ENCODE measurements at regions not wholly inside any gene's neighbourhood (a gene's known extent, or its start where the extent isn't known, plus 50 kb on each side); places are given as distances from the start of the nearest gene placed in this dataset.

DNA sequence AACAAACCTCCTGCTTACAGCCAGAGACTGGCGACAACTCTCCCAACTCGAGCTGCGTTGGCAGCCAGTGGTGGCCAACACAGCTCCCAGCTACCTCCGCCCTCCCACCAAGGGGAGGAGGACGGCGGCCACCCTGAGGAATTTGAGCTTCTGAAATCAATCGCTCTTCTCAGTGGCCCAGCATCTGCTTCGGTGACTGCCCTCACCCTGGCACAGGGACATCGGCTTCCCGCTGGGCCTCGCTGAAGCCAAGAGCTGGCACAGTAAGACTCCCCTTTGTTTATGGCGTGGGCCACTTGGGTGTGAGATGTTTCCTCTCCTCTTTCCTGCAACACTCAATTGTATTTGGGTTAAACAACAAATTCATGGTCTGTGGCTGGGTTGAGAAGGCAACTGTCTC is 136.2 kb downstream of the ZBTB18 start:
- TF ChIP-seq, protein P1, sequence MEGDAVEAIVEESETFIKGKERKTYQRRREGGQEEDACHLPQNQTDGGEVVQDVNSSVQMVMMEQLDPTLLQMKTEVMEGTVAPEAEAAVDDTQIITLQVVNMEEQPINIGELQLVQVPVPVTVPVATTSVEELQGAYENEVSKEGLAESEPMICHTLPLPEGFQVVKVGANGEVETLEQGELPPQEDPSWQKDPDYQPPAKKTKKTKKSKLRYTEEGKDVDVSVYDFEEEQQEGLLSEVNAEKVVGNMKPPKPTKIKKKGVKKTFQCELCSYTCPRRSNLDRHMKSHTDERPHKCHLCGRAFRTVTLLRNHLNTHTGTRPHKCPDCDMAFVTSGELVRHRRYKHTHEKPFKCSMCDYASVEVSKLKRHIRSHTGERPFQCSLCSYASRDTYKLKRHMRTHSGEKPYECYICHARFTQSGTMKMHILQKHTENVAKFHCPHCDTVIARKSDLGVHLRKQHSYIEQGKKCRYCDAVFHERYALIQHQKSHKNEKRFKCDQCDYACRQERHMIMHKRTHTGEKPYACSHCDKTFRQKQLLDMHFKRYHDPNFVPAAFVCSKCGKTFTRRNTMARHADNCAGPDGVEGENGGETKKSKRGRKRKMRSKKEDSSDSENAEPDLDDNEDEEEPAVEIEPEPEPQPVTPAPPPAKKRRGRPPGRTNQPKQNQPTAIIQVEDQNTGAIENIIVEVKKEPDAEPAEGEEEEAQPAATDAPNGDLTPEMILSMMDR (IDR thresholded peaks at IDR 0.05; ENCODE audit: low read length): no peak
- TF ChIP-seq EZH2 (IDR thresholded peaks at IDR 0.05; ENCODE audit: borderline replicate concordance, low read length): no peak
